Suprapubic skin (tissue), 4 donors: ENCODE measurements at regions not wholly inside any gene's neighbourhood (a gene's known extent, or its start where the extent isn't known, plus 50 kb on each side); places are given as distances from the start of the nearest gene placed in this dataset.

ENCODE experiments used
- DNase-seq, 2 donors: peaks; one replicate each; pipeline ENCODE4 v3.0.0-alpha.2; 2019; ENCODE audit warnings: low spot score in 2 of 2
- H3K27ac ChIP-seq: fragments of 200-600 bp; sonication (generic); one replicate; pipeline ENCODE4 v1.5.1; 2019
- H3K27me3 ChIP-seq: fragments of 200-600 bp; sonication (generic); one replicate; pipeline ENCODE4 v1.5.1; 2019
- H3K36me3 ChIP-seq: fragments of 200-600 bp; sonication (generic); one replicate; pipeline ENCODE4 v1.5.1; 2019
- H3K4me1 ChIP-seq: fragments of 200-600 bp; sonication (generic); one replicate; pipeline ENCODE4 v1.5.1; 2019
- H3K4me3 ChIP-seq: fragments of 200-600 bp; sonication (generic); one replicate; pipeline ENCODE4 v1.5.1; 2019; ENCODE audit warnings: mild to moderate bottlenecking
- H3K9me3 ChIP-seq: fragments of 200-600 bp; sonication (generic); one replicate; pipeline ENCODE4 v1.5.1; 2019
- CTCF ChIP-seq, 2 donors: fragments of 200-600 bp in 1 of 2; fragments of 450-650 bp in 1 of 2; sonication (generic) in 1 of 2; IDR thresholded peaks; one replicate each; pipeline ENCODE4 v1.5.1; 2016 to 2019; ENCODE audit warnings: antibody characterized with exemption in 2 of 2, mild to moderate bottlenecking in 1 of 2, moderate library complexity in 1 of 2
- EP300 ChIP-seq: sonication (generic); formaldehyde crosslinking; IDR thresholded peaks from one replicate; pipeline ENCODE4 v1.6.1; 2017; ENCODE audit warnings: antibody characterized with exemption
- POLR2A ChIP-seq, 2 donors: fragments of 450-650 bp; IDR thresholded peaks; one replicate each; pipeline ENCODE4 v1.6.1; 2017; ENCODE audit warnings: antibody characterized with exemption in 2 of 2, mild to moderate bottlenecking in 2 of 2, moderate library complexity in 2 of 2
- POLR2AphosphoS5 ChIP-seq, 3 donors: sonication (generic); formaldehyde crosslinking; IDR thresholded peaks; one replicate each; pipeline ENCODE4 v1.6.1; 2017; ENCODE audit warnings: antibody characterized with exemption in 3 of 3
- WGBS: methylation state at CpG from one replicate; pipeline ENCODE4 v1.1.5; 2018; 5-methylcytosine and 5-hydroxymethylcytosine counted together

- Histone ChIP-seq H3K27me3 (no peaks in the 10 kb centered on the region), H3K4me1 (no peaks in the 10 kb centered on the region), H3K27ac (no peak overlapping the region), H3K9me3 (no peaks in the 10 kb centered on the region), H3K36me3 (no peaks in the 10 kb centered on the region), H3K4me3 (no peak overlapping the region)
- WGBS = 81% methylated on average over 5 of the region's 5 CpGs
- DNase-seq = no peak
- no peak for TF ChIP-seq POLR2A (IDR thresholded peaks at IDR 0.05)
Observed at GRCh38 chr4:54553001-54553400, 104.8 kb upstream of the KIT start.

- Histone ChIP-seq H3K36me3 (no peaks in the 10 kb centered on the region), H3K27ac (no peak overlapping the region), H3K27me3 (no peaks in the 10 kb centered on the region), H3K4me3 (no peak overlapping the region), H3K4me1 (no peaks in the 10 kb centered on the region), H3K9me3 (no peaks in the 10 kb centered on the region)
- no peak for TF ChIP-seq CTCF (IDR thresholded peaks at IDR 0.05)
- TF ChIP-seq POLR2AphosphoS5 (IDR thresholded peaks at IDR 0.05) = no peak
- TF ChIP-seq EP300 = no peak
- no peak for TF ChIP-seq POLR2A (IDR thresholded peaks at IDR 0.05)
- WGBS = 66% methylated on average over 9 of the region's 9 CpGs
- no peak for DNase-seq
Observed at GRCh38 chr4:54554339-54554990, 103.3 kb upstream of the KIT start.

GRCh38 chr4:54556051-54556450 lies 101.7 kb upstream of the KIT start:
- Histone ChIP-seq H3K9me3 (no peaks in the 10 kb centered on the region), H3K4me3 (no peak overlapping the region), H3K4me1 (no peaks in the 10 kb centered on the region), H3K27me3 (no peaks in the 10 kb centered on the region), H3K27ac (no peak overlapping the region), H3K36me3 (no peaks in the 10 kb centered on the region)
- no peak for DNase-seq
- WGBS = 100% methylated on average over 1 of the region's 1 CpG
- TF ChIP-seq CTCF (IDR thresholded peaks at IDR 0.05) (no peak), POLR2AphosphoS5 (IDR thresholded peaks at IDR 0.05) (no peak), EP300 (no peak), POLR2A (IDR thresholded peaks at IDR 0.05) (no peak)

GRCh38 chr4:54556587-54556986 lies 101.2 kb upstream of the KIT start:
- Histone ChIP-seq H3K4me1 (no peaks in the 10 kb centered on the region), H3K27ac (no peak overlapping the region), H3K9me3 (no peaks in the 10 kb centered on the region), H3K36me3 (no peaks in the 10 kb centered on the region), H3K27me3 (no peaks in the 10 kb centered on the region), H3K4me3 (no peak overlapping the region)
- WGBS = 90% methylated on average over 3 of the region's 3 CpGs
- no peak for DNase-seq
- TF ChIP-seq CTCF (IDR thresholded peaks at IDR 0.05) = no peak
- TF ChIP-seq EP300 = no peak
- TF ChIP-seq POLR2AphosphoS5 (IDR thresholded peaks at IDR 0.05) = no peak
- no peak for TF ChIP-seq POLR2A (IDR thresholded peaks at IDR 0.05)

- Histone ChIP-seq H3K27ac (no peak overlapping the region), H3K9me3 (no peaks in the 10 kb centered on the region), H3K27me3 (no peaks in the 10 kb centered on the region), H3K36me3 (no peaks in the 10 kb centered on the region), H3K4me1 (no peaks in the 10 kb centered on the region), H3K4me3 (no peak overlapping the region)
- 83% methylated on average over 2 of the region's 2 CpGs for WGBS
- TF ChIP-seq CTCF (IDR thresholded peaks at IDR 0.05) = no peak
- no peak for TF ChIP-seq POLR2AphosphoS5 (IDR thresholded peaks at IDR 0.05)
- no peak for TF ChIP-seq POLR2A (IDR thresholded peaks at IDR 0.05)
- TF ChIP-seq EP300 = no peak
- DNase-seq = no peak
Observed at GRCh38 chr4:54558889-54559677, 98.7 kb upstream of the KIT start.
